ENCODE measurements at regions not wholly inside any gene's neighbourhood (a gene's known extent, or its start where the extent isn't known, plus 50 kb on each side); places are given as distances from the start of the nearest gene placed in this dataset.

- Histone ChIP-seq H3K36me3 (ENCODE audit: control insufficient read depth in 2 of 2, insufficient read depth in 2 of 2, low read length in 1 of 2) (no peaks in the 10 kb centered on the region), H3K4me3 (ENCODE audit: low read depth in 1 of 2, low read length in 2 of 2) (no peak overlapping the region), H3K4me1 (ENCODE audit: control insufficient read depth in 2 of 2, insufficient read depth in 2 of 2, low read length in 1 of 2) (no peaks in the 10 kb centered on the region), H3K27ac (ENCODE audit: low read depth in 2 of 2, low read length in 1 of 2) (no peak overlapping the region), H3K27me3 (ENCODE audit: control insufficient read depth in 1 of 2, insufficient read depth in 2 of 2, low read length in 2 of 2) (no peaks in the 10 kb centered on the region), H3K9me3 (ENCODE audit: control insufficient read depth in 2 of 2, insufficient read depth in 1 of 2, low read depth in 1 of 2, low read length in 1 of 2) (no peaks in the 10 kb centered on the region)
Observed at GRCh38 chr5:74056789-74057164, 430.8 kb downstream of the ARHGEF28 start.

DNA sequence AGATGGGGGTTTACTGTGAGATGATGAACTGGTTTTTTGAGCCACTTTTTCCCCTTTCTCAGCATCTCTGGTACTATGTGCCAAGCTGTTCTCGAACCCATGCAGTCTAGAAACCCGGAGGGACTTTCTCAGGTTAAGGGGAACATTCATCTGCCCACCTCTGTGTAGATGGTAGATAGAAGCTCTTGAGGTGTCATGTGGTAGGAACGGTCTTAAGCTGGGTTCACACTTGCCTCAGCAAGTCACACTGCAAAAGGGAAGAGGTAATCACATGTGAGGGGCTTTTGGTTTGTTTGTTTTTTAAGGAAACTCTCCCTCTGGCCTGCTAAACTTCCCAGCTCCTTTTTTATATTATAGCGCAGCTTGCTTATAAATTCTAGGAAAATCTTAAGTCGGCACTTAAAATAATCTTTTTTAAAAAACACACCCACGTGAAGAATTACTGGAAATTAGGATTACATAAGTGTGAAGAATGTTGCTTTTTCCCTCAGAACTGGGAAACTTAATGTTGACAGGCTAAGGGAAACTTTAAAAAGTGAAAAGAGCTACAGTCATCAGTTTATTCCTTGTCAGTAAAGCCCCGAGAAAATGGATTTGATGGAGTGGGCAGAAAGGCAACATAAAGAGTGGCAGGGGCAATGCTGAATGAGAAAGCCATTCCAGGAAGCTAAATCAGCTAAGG lies 430.3 kb downstream of the ARHGEF28 start:
- H3K27me3 ChIP-seq (ENCODE audit: control insufficient read depth in 1 of 2, insufficient read depth in 2 of 2, low read length in 2 of 2): no peaks in the 10 kb centered on the region
- H3K4me3 ChIP-seq (ENCODE audit: low read depth in 1 of 2, low read length in 2 of 2): no peak overlapping the region
- no peak overlapping the region for H3K27ac ChIP-seq (ENCODE audit: low read depth in 2 of 2, low read length in 1 of 2)
- WGBS, 2 donors: 68 to 71% methylated on average over 7 of the region's 7 CpGs
- no peaks in the 10 kb centered on the region for H3K36me3 ChIP-seq (ENCODE audit: control insufficient read depth in 2 of 2, insufficient read depth in 2 of 2, low read length in 1 of 2)
- H3K9me3 ChIP-seq (ENCODE audit: control insufficient read depth in 2 of 2, insufficient read depth in 1 of 2, low read depth in 1 of 2, low read length in 1 of 2): no peaks in the 10 kb centered on the region
- H3K4me1 ChIP-seq (ENCODE audit: control insufficient read depth in 2 of 2, insufficient read depth in 2 of 2, low read length in 1 of 2): no peaks in the 10 kb centered on the region

- 73 to 78% methylated on average over 7 of the region's 7 CpGs for WGBS, 2 donors
- no peaks in the 10 kb centered on the region for H3K36me3 ChIP-seq (ENCODE audit: control insufficient read depth in 2 of 2, insufficient read depth in 2 of 2, low read length in 1 of 2)
- no peaks in the 10 kb centered on the region for H3K9me3 ChIP-seq (ENCODE audit: control insufficient read depth in 2 of 2, insufficient read depth in 1 of 2, low read depth in 1 of 2, low read length in 1 of 2)
- H3K4me1 ChIP-seq (ENCODE audit: control insufficient read depth in 2 of 2, insufficient read depth in 2 of 2, low read length in 1 of 2): no peaks in the 10 kb centered on the region
- no peak overlapping the region for H3K27ac ChIP-seq (ENCODE audit: low read depth in 2 of 2, low read length in 1 of 2)
- H3K4me3 ChIP-seq (ENCODE audit: low read depth in 1 of 2, low read length in 2 of 2): no peak overlapping the region
- no peaks in the 10 kb centered on the region for H3K27me3 ChIP-seq (ENCODE audit: control insufficient read depth in 1 of 2, insufficient read depth in 2 of 2, low read length in 2 of 2)
Observed at GRCh38 chr5:74055486-74056106, 429.6 kb downstream of the ARHGEF28 start.

DNA sequence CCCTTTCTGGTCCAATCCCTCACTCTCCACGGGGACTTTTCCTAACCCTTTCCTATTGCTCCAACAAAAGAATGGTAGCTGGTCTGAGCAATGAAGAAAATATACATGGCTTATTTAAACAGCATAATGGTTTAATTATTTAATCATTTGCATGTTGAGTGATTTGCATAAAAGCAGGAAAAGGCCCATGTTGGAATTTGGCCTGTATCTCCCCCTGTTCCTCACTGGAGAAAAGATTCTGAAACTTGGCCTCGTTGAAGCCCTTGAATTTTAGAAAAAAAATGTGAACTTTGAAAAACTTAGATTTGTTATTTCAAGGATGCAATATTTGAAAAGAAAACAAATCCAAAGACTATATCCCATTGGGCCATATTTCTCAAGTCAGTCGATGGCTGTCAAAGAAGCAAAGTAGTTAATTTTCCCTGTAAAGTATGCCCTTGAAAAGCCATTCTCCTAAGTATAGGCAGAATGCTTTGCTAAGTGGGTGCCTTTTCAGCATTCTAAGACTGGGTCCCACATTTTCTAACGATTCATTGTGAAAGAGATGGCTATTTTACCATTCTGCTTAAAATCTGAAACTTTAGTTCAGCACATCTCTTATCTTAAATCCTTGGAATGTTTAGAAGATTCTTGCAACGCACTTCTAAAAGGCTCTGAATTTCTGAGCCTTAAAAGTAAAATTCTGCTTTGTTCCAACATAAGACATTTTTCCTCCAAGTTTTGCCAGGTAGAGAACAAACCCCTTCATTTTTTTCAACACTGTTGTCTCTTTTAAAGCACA lies 428.8 kb downstream of the ARHGEF28 start:
- Histone ChIP-seq H3K4me3 (ENCODE audit: low read depth in 1 of 2, low read length in 2 of 2) (no peak overlapping the region), H3K27me3 (ENCODE audit: control insufficient read depth in 1 of 2, insufficient read depth in 2 of 2, low read length in 2 of 2) (no peaks in the 10 kb centered on the region), H3K4me1 (ENCODE audit: control insufficient read depth in 2 of 2, insufficient read depth in 2 of 2, low read length in 1 of 2) (no peaks in the 10 kb centered on the region), H3K9me3 (ENCODE audit: control insufficient read depth in 2 of 2, insufficient read depth in 1 of 2, low read depth in 1 of 2, low read length in 1 of 2) (no peaks in the 10 kb centered on the region), H3K27ac (ENCODE audit: low read depth in 2 of 2, low read length in 1 of 2) (no peak overlapping the region), H3K36me3 (ENCODE audit: control insufficient read depth in 2 of 2, insufficient read depth in 2 of 2, low read length in 1 of 2) (no peaks in the 10 kb centered on the region)
- WGBS, 2 donors: 77 to 82% methylated on average over 5 of the region's 5 CpGs

DNA sequence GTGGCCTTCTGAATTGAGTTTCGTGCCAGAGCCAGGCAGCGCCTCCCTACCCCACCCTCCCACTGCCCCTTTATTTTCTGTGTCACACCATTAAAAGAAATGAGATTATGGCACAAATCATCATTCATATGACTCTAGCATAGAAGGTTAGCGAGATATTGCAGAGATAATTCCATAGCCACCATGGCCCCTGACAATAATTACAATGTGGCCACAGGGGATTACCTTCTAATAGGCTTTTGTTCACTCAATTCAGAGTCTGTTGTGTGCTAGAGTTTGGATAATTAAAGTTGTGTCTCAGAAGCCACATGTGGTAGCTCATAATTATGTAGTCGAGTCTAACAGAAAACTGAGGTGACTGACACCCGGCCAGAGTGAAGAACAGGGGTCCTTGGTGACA lies 428.1 kb downstream of the ARHGEF28 start:
- H3K27me3 ChIP-seq (ENCODE audit: control insufficient read depth in 1 of 2, insufficient read depth in 2 of 2, low read length in 2 of 2): no peaks in the 10 kb centered on the region
- no peak overlapping the region for H3K27ac ChIP-seq (ENCODE audit: low read depth in 2 of 2, low read length in 1 of 2)
- H3K4me3 ChIP-seq (ENCODE audit: low read depth in 1 of 2, low read length in 2 of 2): no peak overlapping the region
- H3K36me3 ChIP-seq (ENCODE audit: control insufficient read depth in 2 of 2, insufficient read depth in 2 of 2, low read length in 1 of 2): no peaks in the 10 kb centered on the region
- H3K9me3 ChIP-seq (ENCODE audit: control insufficient read depth in 2 of 2, insufficient read depth in 1 of 2, low read depth in 1 of 2, low read length in 1 of 2): no peaks in the 10 kb centered on the region
- whole genome bisulfite sequencing, 2 donors: 89 to 91% methylated on average over 5 of the region's 5 CpGs
- H3K4me1 ChIP-seq (ENCODE audit: control insufficient read depth in 2 of 2, insufficient read depth in 2 of 2, low read length in 1 of 2): no peaks in the 10 kb centered on the region

GRCh38 chr5:74052441-74053221 lies 426.6 kb downstream of the ARHGEF28 start:
- WGBS, 2 donors: 80% methylated on average over 7 of the region's 7 CpGs
- Histone ChIP-seq H3K36me3 (ENCODE audit: control insufficient read depth in 2 of 2, insufficient read depth in 2 of 2, low read length in 1 of 2) (no peaks in the 10 kb centered on the region), H3K27ac (ENCODE audit: low read depth in 2 of 2, low read length in 1 of 2) (no peak overlapping the region), H3K4me1 (ENCODE audit: control insufficient read depth in 2 of 2, insufficient read depth in 2 of 2, low read length in 1 of 2) (no peaks in the 10 kb centered on the region), H3K9me3 (ENCODE audit: control insufficient read depth in 2 of 2, insufficient read depth in 1 of 2, low read depth in 1 of 2, low read length in 1 of 2) (no peaks in the 10 kb centered on the region), H3K4me3 (ENCODE audit: low read depth in 1 of 2, low read length in 2 of 2) (no peak overlapping the region), H3K27me3 (ENCODE audit: control insufficient read depth in 1 of 2, insufficient read depth in 2 of 2, low read length in 2 of 2) (no peaks in the 10 kb centered on the region)

DNA sequence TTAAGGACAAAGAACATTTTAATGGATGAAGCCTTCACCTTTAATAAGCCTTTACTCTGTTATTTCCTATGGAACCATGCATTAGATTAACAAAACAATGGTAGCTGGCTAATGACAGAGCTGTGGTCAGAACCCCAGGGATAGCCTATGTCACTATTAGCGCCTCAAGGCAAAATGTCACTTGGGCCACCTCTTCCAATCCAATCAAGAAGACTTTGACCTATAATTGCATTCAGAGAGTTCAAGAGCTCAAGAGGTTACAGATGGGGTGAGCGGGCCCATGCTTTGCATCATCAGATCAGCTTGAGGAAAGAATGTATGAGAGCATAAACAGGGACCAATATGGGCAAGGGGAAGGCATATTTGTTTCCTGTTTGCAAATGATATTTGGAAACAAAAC lies 425.1 kb downstream of the ARHGEF28 start:
- no peaks in the 10 kb centered on the region for H3K27me3 ChIP-seq (ENCODE audit: control insufficient read depth in 1 of 2, insufficient read depth in 2 of 2, low read length in 2 of 2)
- no peaks in the 10 kb centered on the region for H3K9me3 ChIP-seq (ENCODE audit: control insufficient read depth in 2 of 2, insufficient read depth in 1 of 2, low read depth in 1 of 2, low read length in 1 of 2)
- H3K27ac ChIP-seq (ENCODE audit: low read depth in 2 of 2, low read length in 1 of 2): no peak overlapping the region
- no peaks in the 10 kb centered on the region for H3K36me3 ChIP-seq (ENCODE audit: control insufficient read depth in 2 of 2, insufficient read depth in 2 of 2, low read length in 1 of 2)
- H3K4me3 ChIP-seq (ENCODE audit: low read depth in 1 of 2, low read length in 2 of 2): no peak overlapping the region
- 95 to 100% methylated on average over 2 of the region's 2 CpGs for WGBS, 2 donors
- H3K4me1 ChIP-seq (ENCODE audit: control insufficient read depth in 2 of 2, insufficient read depth in 2 of 2, low read length in 1 of 2): no peaks in the 10 kb centered on the region

DNA sequence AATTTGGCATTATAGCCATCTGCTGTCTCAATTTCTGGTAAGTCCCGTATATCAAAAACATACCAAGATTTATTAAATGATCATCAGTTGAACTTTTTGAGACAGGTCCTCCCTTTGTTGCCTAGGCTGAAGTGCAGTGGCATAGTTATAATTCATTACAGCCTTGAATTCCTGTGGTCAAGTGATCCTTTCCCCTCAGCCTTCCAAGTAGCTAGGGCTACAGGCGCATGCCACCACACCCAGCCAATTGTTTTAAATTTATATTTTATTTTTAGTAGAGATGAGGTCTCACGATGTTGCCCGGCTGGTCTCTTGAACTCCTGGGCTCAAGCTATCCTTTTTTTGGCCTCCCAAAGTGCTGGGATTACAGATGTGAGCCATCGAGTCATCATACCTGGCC lies 418.9 kb downstream of the ARHGEF28 start:
- Histone ChIP-seq H3K9me3 (ENCODE audit: control insufficient read depth in 2 of 2, insufficient read depth in 1 of 2, low read depth in 1 of 2, low read length in 1 of 2) (no peaks in the 10 kb centered on the region), H3K4me3 (ENCODE audit: low read depth in 1 of 2, low read length in 2 of 2) (no peak overlapping the region), H3K27me3 (ENCODE audit: control insufficient read depth in 1 of 2, insufficient read depth in 2 of 2, low read length in 2 of 2) (no peaks in the 10 kb centered on the region), H3K4me1 (ENCODE audit: control insufficient read depth in 2 of 2, insufficient read depth in 2 of 2, low read length in 1 of 2) (no peaks in the 10 kb centered on the region), H3K27ac (ENCODE audit: low read depth in 2 of 2, low read length in 1 of 2) (no peak overlapping the region), H3K36me3 (ENCODE audit: control insufficient read depth in 2 of 2, insufficient read depth in 2 of 2, low read length in 1 of 2) (no peaks in the 10 kb centered on the region)
- WGBS, 2 donors: 88 to 91% methylated on average over 5 of the region's 5 CpGs

GRCh38 chr5:74042959-74043358 lies 417.0 kb downstream of the ARHGEF28 start:
- WGBS, 2 donors: 74 to 78% methylated on average over 4 of the region's 4 CpGs
- H3K27me3 ChIP-seq (ENCODE audit: control insufficient read depth in 1 of 2, insufficient read depth in 2 of 2, low read length in 2 of 2): no peaks in the 10 kb centered on the region
- H3K4me1 ChIP-seq (ENCODE audit: control insufficient read depth in 2 of 2, insufficient read depth in 2 of 2, low read length in 1 of 2): no peaks in the 10 kb centered on the region
- H3K27ac ChIP-seq (ENCODE audit: low read depth in 2 of 2, low read length in 1 of 2): no peak overlapping the region
- H3K36me3 ChIP-seq (ENCODE audit: control insufficient read depth in 2 of 2, insufficient read depth in 2 of 2, low read length in 1 of 2): no peaks in the 10 kb centered on the region
- H3K4me3 ChIP-seq (ENCODE audit: low read depth in 1 of 2, low read length in 2 of 2): no peak overlapping the region
- H3K9me3 ChIP-seq (ENCODE audit: control insufficient read depth in 2 of 2, insufficient read depth in 1 of 2, low read depth in 1 of 2, low read length in 1 of 2): no peaks in the 10 kb centered on the region
